ENCODE measurements at regions not wholly inside any gene's neighbourhood (a gene's known extent, or its start where the extent isn't known, plus 50 kb on each side); places are given as distances from the start of the nearest gene placed in this dataset.
"Not testable (repeated sequence)": the region's sequence is repeated elsewhere in the genome, so short reads cannot be mapped to it uniquely, and the experiment has no call there.

DNA sequence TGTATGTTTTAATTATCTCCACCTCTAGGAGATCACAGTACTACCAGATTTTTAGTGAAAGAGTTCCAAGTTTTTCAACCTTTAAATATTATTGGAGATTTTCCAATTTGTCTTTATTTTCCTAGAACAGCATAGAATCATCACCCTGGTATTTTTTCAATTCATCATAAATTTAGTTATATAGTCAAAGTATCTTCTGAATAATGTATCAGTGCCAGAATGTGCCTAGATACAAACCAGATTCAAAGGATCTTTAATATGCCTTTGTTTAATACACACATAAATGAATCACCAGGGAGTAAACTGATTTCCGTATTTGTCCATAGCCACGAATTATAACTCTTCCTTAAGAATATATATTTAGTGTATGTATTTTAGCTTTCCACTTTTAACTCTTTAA is 1373.1 kb downstream of the STIM2 start:
- no peak for DNase-seq (ENCODE audit: low read depth in 4 of 4, low spot score in 3 of 4)

- no peak for DNase-seq (ENCODE audit: low read depth in 4 of 4, low spot score in 3 of 4)
Measured at GRCh38 chr4:28238876-28239275, 1378.2 kb downstream of the STIM2 start.

DNA sequence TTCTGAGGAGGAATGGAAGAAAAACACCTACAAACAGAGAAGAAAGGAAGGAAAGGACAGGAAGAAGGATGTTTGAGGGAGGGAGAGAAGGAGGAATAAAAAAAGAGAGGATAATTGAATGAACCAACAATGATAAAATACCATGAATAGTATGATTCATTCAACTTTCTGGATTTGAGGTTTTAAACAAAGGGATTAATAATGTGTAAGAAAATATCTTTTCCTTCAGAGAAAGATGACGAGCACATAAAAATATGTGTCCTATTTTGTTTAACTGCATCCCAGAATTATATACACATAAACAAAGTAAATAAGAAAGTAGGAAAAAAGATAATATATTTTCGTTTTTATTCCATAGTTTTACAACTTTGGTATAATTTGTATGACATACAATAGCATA is 1380.4 kb downstream of the STIM2 start:
- DNase-seq (ENCODE audit: low read depth in 4 of 4, low spot score in 3 of 4), result no peak

DNA sequence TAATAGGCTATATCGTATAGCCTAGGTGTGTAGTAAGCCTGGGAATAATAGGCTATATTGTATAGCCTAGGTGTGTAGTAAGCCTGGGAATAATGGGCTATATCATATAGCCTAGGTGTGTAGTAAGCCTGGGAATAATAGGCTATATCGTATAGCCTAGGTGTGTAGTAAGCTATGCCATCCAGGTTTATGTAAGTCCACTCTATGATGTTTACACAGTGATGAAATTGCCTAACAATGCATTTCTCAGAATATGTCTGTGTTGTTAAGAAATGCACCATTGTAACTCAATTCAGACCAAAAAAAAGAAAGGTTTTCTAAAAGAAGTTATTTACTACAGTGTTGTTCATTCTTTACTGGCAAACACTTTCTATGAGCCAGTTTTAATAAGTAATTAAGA is 1387.2 kb downstream of the STIM2 start:
- no peak for DNase-seq (ENCODE audit: low read depth in 4 of 4, low spot score in 3 of 4)

GRCh38 chr4:28248269-28248668 is 1387.6 kb downstream of the STIM2 start:
- DNase-seq (ENCODE audit: low read depth in 4 of 4, low spot score in 3 of 4), result no peak

GRCh38 chr4:28250646-28251045 is 1390.0 kb downstream of the STIM2 start:
- DNase-seq (ENCODE audit: low read depth in 4 of 4, low spot score in 3 of 4), result no peak

GRCh38 chr4:28251831-28252230 is 1391.2 kb downstream of the STIM2 start:
- DNase-seq (ENCODE audit: low read depth in 4 of 4, low spot score in 3 of 4), result no peak

GRCh38 chr4:28254003-28254402 is 1393.4 kb downstream of the STIM2 start:
- DNase-seq (ENCODE audit: low read depth in 4 of 4, low spot score in 3 of 4), result no peak

GRCh38 chr4:28256295-28256694 is 1395.7 kb downstream of the STIM2 start:
- DNase-seq (ENCODE audit: low read depth in 4 of 4, low spot score in 3 of 4), result no peak

GRCh38 chr4:28259951-28260350 is 1399.3 kb downstream of the STIM2 start:
- DNase-seq (ENCODE audit: low read depth in 4 of 4, low spot score in 3 of 4), result no peak

DNA sequence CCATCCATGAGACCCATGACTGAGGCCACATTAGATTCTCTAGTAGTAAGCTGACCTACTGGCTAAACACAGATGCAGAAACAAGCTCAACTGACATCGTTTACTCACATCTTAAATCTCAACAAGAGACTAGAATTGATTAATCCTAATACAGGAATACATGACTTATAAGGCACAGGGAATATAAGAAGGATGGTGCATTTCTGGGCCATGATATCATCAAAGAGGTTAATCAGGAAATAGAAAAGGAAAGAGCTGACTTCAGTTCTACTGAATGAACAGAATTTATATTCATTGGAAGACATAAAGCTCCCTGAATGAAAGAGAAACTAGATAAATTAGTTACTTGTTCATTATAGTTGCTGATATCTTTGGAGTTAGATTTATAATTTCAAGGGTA is 1406.5 kb downstream of the STIM2 start:
- DNase-seq (ENCODE audit: low read depth in 4 of 4, low spot score in 3 of 4), result no peak

- no peak for DNase-seq (ENCODE audit: low read depth in 4 of 4, low spot score in 3 of 4)
Measured at GRCh38 chr4:28269426-28269825, 1408.8 kb downstream of the STIM2 start.

DNA sequence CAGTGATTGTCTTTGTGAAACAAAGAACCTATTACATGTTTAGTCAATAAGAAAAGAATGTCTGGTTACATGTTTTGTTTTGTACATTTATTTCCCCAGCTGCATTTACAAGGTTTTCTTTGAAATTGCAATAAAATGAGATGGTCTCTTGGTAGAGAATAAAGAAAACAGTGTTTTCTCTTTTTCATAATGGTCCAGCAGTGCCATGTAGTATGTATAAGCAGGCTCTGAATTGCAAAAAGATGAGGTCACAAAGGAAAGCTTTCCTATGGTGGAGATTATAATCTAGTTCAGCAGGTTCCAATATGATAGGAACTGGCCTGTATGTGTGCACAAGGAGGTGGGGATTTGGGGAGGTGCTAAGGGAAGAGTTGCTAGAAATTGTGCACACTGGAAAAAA is 1417.3 kb downstream of the STIM2 start:
- no peak for DNase-seq (ENCODE audit: low read depth in 4 of 4, low spot score in 3 of 4)

DNA sequence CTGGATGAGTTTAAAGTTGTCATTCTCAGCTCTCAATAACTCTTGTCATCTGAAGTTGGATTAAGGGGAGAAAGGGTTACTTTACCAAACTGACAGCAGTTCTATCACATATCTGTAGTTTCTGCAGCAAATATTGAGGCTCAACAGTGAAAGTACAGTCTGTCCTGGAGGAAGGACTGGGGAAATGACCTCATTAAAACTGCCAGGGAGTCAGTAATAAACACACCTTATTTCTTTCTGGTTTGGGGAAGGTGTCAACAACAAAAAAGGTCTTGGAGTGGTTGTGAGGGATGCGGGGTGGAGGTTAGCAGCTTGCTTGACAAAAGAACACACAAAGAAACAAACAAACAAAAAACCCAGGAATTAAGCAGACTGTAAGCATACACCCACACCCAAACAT is 1418.0 kb downstream of the STIM2 start:
- DNase-seq (ENCODE audit: low read depth in 4 of 4, low spot score in 3 of 4), result no peak

DNA sequence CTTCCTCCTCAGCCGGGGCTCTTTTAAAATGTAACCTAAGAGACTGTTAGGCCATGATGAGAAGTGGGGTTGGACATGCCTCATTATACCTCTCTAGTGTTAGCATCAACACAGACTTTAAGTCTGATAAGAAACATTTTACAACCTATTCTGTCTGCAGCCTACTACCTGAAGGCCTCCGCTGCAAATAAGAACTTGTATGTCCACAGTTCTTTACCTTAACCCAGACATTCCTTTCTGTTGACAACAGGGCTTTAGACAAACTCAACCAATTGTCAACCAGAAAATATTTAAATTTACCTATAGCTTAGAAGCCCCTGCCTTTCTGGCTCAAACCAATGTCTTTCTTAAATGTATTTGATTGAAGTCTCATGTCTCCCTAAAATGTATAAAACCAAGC is 1418.6 kb downstream of the STIM2 start:
- no peak for DNase-seq (ENCODE audit: low read depth in 4 of 4, low spot score in 3 of 4)

- not testable (repeated sequence) for DNase-seq (ENCODE audit: low read depth in 4 of 4, low spot score in 3 of 4)
Measured at GRCh38 chr4:28286266-28286665, 1425.6 kb downstream of the STIM2 start.

DNA sequence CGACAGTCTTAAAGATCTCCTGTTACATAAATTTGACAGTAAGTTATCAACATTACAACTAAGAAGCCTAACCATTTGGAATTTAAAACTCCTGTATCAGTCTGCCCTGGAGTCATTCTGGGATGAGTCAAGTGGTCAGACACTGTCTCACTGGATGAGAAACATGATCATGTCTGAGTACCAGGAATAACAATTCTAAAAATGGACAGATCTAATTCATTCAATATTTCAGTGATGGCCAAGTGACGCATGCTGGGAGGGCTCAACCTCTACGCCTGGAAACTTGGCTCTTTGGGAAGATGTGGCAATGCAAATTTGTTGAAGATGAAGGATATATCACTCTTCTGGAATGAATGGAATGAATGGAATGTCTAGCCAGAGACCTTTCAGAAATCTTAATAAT is 1427.2 kb downstream of the STIM2 start:
- no peak for DNase-seq (ENCODE audit: low read depth in 4 of 4, low spot score in 3 of 4)

- DNase-seq (ENCODE audit: low read depth in 4 of 4, low spot score in 3 of 4), result no peak
Measured at GRCh38 chr4:28296239-28296638, 1435.6 kb downstream of the STIM2 start.

DNA sequence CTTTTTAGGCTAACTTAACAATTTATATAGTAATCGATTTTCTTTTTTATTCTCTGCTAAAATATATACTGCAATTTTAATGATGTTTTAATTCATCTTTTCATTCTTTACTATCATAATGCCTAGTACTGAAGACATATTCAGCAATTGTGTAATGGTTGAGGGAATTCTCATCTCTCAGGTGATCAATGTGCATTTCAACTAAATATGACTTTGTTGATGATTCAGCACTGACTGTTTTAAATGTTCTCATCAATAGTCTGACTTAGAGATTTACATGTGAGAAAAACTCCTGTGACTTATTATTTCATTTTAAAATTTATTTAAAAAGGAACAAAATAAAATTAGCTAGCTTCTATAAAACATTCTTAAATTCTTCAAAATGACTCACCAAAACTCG is 1450.3 kb downstream of the STIM2 start:
- DNase-seq (ENCODE audit: low read depth in 4 of 4, low spot score in 3 of 4), result no peak

DNA sequence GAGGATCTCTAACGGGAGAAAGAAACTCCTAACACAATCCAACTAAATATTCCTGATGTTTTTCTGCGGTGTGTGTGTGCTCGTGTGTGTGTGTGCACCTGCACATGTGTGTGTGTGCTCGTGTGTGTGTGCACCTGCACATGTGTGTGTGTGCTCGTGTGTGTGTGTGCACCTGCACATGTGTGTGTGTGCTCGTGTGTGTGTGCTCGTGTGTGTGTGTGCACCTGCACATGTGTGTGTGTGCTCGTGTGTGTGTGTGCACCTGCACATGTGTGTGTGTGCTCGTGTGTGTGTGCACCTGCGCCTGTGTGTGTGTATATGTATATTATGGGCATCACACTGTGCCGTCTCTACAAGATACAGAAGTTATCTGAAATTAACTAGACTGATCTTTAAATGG is 1451.9 kb downstream of the STIM2 start:
- not testable (repeated sequence) for DNase-seq (ENCODE audit: low read depth in 4 of 4, low spot score in 3 of 4)

DNA sequence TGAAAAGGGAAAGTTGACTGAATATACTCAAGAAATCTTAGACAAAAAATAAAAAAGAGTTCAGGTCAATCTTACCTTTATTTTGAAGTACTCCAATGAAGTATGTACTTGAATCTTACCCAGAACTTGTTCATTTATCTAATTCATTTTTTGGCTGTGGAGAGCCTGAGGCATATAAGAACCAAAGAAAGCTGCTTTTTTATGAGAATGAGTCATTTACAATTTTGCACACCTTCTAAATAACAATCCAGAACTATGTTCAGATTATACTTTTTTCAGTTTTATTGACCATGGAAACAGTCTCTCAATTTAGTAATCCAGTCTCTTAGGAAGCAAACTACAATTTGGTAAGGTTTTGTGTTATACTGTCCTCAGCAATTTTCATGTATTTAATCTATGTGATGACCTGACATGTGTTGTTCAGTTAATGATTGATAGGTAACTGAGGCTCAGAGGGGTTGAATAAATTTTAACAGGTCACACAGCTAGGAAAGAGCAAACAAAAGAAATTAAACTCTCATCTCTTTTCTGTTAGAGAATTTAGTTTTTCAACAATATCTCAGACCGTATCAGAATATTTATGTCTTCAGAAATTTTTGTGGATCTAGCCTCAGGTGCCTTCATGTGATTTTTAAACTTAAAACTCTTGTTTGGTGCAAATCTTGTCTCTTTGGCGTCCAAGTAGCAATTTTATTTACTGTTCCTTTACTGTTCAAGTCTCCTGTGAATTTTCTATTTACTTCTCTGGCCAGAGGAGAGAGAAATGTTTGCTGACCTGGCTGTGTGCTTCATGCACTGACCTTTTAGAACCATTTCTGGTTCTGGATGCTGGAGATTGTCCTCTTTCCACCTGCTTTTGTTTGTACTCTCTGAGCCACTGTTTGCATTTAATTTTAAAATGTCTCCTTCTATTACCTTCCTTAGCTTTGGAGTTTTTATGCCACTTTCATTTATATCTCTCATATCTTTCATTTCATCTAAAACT is 1453.4 kb downstream of the STIM2 start:
- DNase-seq (ENCODE audit: low read depth in 4 of 4, low spot score in 3 of 4), result no peak

DNA sequence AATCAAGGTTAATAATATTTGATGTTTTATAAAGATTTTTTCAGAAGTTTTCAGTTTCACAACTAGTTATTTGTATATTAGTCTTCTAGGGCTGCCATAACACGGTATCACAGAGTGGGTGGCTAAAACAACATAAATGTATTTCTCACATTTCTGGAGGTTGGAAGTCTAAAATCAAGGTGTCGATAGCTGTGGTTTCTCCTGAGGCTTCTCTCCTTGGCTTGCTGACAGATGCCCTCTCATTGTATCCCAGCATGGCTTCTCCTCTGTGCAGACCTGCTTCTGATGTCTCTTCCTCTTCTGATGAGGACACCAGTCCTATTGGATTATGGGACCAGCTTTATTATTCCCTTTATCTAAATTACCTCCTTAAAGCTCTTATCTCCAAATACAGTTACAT is 1456.6 kb downstream of the STIM2 start:
- no peak for DNase-seq (ENCODE audit: low read depth in 4 of 4, low spot score in 3 of 4)

DNA sequence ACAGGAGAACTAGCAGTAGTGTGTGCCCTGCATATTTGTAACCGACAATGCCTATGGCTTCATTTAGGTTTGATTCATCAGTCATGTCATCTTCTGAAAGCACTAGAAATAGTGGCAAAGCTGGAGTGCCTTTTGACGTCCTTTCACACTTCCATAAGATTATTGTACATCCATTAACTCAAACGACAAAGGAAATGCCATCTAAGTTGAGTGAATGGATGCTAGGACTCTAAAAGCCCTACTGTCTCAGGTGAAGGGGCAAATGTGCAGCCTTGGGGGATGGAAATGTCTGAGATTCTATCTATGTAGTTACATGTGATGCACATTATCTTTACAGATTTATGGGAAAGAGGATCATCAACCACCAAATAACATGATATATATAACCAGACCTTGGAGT is 1473.6 kb downstream of the STIM2 start:
- DNase-seq (ENCODE audit: low read depth in 4 of 4, low spot score in 3 of 4), result no peak
